SK-N-MC (cell line): ENCODE measurements at regions not wholly inside any gene's neighbourhood (a gene's known extent, or its start where the extent isn't known, plus 50 kb on each side); places are given as distances from the start of the nearest gene placed in this dataset.

Experiments used
- EZH2 ChIP-seq: fragments of 200-600 bp; sonication (generic); IDR thresholded peaks from one replicate; pipeline ENCODE4 v1.6.1; 2017; ENCODE audit warnings: antibody characterized with exemption
- FOXP2 ChIP-seq: optimal IDR thresholded peaks from 2 replicates; pipeline ENCODE3; 2011; ENCODE audit warnings: mild to moderate bottlenecking, moderate library complexity; ENCODE audit not compliant: insufficient read depth; ENCODE audit errors: extremely low read length, control extremely low read depth
- POLR2AphosphoS5 ChIP-seq: IDR thresholded peaks from 2 replicates; pipeline ENCODE4 v1.6.1; 2012; ENCODE audit warnings: mild to moderate bottlenecking, low read depth, low read length, borderline replicate concordance

DNA sequence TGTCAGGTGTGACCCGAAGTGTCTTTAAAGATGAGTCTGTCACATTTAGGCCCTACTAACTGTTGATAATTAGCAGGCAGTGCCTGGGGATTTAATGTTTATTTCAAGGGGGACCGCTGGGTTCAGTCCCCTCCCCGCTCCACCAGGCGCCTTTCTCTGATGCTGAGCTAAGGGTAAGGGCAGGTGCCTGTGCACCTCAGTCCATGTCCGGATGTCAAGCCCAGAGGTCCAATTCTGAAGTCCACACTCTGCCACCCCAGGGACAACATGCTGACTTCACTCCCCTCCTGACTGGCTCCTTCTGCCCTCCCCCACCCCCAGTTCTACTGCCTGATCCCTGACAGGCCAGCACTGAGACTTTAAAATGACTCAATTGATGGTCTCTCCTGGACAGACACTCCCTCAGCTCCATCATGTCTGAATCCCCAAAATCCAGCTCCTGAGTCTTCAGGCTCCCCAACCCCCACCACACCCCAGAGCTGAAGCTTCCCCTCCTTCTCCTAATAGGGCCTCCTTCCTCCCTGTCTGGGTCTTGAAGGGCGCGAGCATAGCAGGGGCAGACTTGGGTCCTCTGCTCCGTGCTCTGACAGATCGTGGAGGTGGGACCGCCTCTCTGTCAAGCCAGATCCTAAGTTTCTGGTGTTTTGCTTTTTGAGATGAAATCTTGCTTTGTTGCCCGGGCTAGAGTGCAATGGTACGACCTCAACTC lies 49.8 kb upstream of the ANO1 start:
- TF ChIP-seq EZH2, result no peak
- no peak for TF ChIP-seq POLR2AphosphoS5
- no peak for TF ChIP-seq FOXP2
